HepG2 (cell line): ENCODE measurements at regions not wholly inside any gene's neighbourhood (a gene's known extent, or its start where the extent isn't known, plus 50 kb on each side); places are given as distances from the start of the nearest gene placed in this dataset.

Experiments
- ATAC-seq: fragments of 200-7000 bp; cut with Tn5 transposase; 3 replicates; pipeline ENCODE4 v1.9.1; 2020; ENCODE audit warnings: mild to moderate bottlenecking, moderate library complexity
- BruUV-seq: library from RNA; stranded (reverse); fragments of 400-500 nt; replicated peaks from 2 replicates; lab custom pipeline; 2021; lab: Mats Ljungman, UMichigan
- CTCF ChIA-PET: fragments of 300-600 bp; formaldehyde crosslinking; extraction: SDS; loops from one replicate; lab custom pipeline; 2021; ENCODE audit warnings: low total read pairs, inconsistent platforms, low intra/inter-chr PET ratio; lab: Yijun Ruan, JAX
- POLR2A ChIA-PET: fragments of 350-600 bp; sonication (Branson Sonifier 250); formaldehyde crosslinking; loops from one replicate; lab custom pipeline; 2020; ENCODE audit warnings: antibody characterized with exemption, inconsistent platforms; lab: Yijun Ruan, JAX
- DNase-seq: peaks from one replicate; pipeline ENCODE4 v3.0.0-alpha.2; 2015; ENCODE audit warnings: low spot score
- FAIRE-seq: peaks from 3 replicates; lab custom pipeline; 2011; peaks lifted over from hg19 to GRCh38; lab: Jason Lieb, UNC
- H2AFZ ChIP-seq: one replicate; pipeline ENCODE4 v1.6.1; 2011; ENCODE audit warnings: low read length, inconsistent platforms
- H3K27ac ChIP-seq: fragments of 300-600 bp; 3 replicates; pipeline ENCODE4 v1.8.0; 2011; ENCODE audit warnings: mixed run types, mild to moderate bottlenecking, mixed read lengths, low read length, inconsistent platforms; ENCODE audit not compliant: insufficient read depth; ENCODE audit errors: extremely low read length
- H3K27me3 ChIP-seq, 2 experiments: fragments of 200-600 bp in 1 of 2; 2 replicates in 1 of 2; 3 replicates in 1 of 2; pipeline versions ENCODE4 v1.6.0 to v1.8.0; 2011; ENCODE audit warnings: low read length in 2 of 2, mild to moderate bottlenecking in 2 of 2, moderate library complexity in 2 of 2, inconsistent platforms in 1 of 2; ENCODE audit not compliant: insufficient read depth in 2 of 2, control insufficient read depth in 1 of 2
- H3K36me3 ChIP-seq, 2 experiments: fragments of 200-600 bp in 1 of 2; replicated peaks in 1 of 2; 2 replicates in 1 of 2; 3 replicates in 1 of 2; pipeline versions ENCODE4 v1.5.1 to v1.8.0; 2011; ENCODE audit warnings: low read length in 2 of 2, inconsistent platforms in 1 of 2; ENCODE audit not compliant: insufficient read depth in 2 of 2, control insufficient read depth in 1 of 2
- H3K4me1 ChIP-seq: 2 replicates; pipeline ENCODE4 v1.5.1; 2012; ENCODE audit warnings: low read length, inconsistent platforms; ENCODE audit not compliant: insufficient read depth
- H3K4me2 ChIP-seq: 2 replicates; pipeline ENCODE4 v1.6.0; 2011; ENCODE audit warnings: low read depth, low read length, inconsistent platforms
- H3K4me3 ChIP-seq, 3 experiments: fragments of 200-600 bp in 1 of 3; sonication (generic), shearing (Covaris generic) in 1 of 3; replicated peaks in 1 of 3; 2 replicates each; pipeline ENCODE4 v1.5.1; 2011 to 2016; ENCODE audit warnings: low read length in 3 of 3, inconsistent platforms in 2 of 3, low read depth in 2 of 3, mild to moderate bottlenecking in 2 of 3, control low read depth in 1 of 3, mixed read lengths in 1 of 3; ENCODE audit not compliant: insufficient read depth in 1 of 3
- H3K79me2 ChIP-seq: one replicate; pipeline ENCODE4 v1.6.1; 2011; ENCODE audit warnings: low read length, inconsistent platforms; ENCODE audit not compliant: insufficient read depth
- H3K9ac ChIP-seq: 2 replicates; pipeline ENCODE4 v1.6.0; 2011; ENCODE audit warnings: mild to moderate bottlenecking, low read depth, low read length, inconsistent platforms; ENCODE audit not compliant: insufficient read depth
- H3K9me3 ChIP-seq: 2 replicates; pipeline ENCODE4 v1.5.1; 2012; ENCODE audit warnings: mild to moderate bottlenecking, low read length
- H4K20me1 ChIP-seq: 2 replicates; pipeline ENCODE4 v1.6.0; 2011; ENCODE audit warnings: inconsistent platforms, mild to moderate bottlenecking, low read length, moderate library complexity; ENCODE audit not compliant: insufficient read depth
- FOXP1 ChIP-seq, 2 experiments: fragments of 450-650 bp in 1 of 2; IDR thresholded peaks; 2 replicates each; pipeline ENCODE4 v1.6.1; 2017 to 2018; ENCODE audit warnings: antibody characterized with exemption in 1 of 2
- REST ChIP-seq, 2 experiments: IDR thresholded peaks; 2 replicates each; pipeline ENCODE4 v1.6.1; 2011 to 2012; ENCODE audit warnings: low read length in 2 of 2, borderline replicate concordance in 1 of 2, low read depth in 1 of 2, mild to moderate bottlenecking in 1 of 2, moderate library complexity in 1 of 2
- SP140L ChIP-seq: sonication (generic); formaldehyde crosslinking; IDR thresholded peaks from 2 replicates; pipeline ENCODE4 v1.4.0; 2020; ENCODE audit warnings: missing genetic modification reagents, borderline replicate concordance
- ZBTB4 ChIP-seq: sonication (generic); formaldehyde crosslinking; IDR thresholded peaks from 2 replicates; pipeline ENCODE4 v1.4.0; 2020; ENCODE audit warnings: missing genetic modification reagents, mild to moderate bottlenecking, borderline replicate concordance
- ZIK1 ChIP-seq: sonication (generic); formaldehyde crosslinking; IDR thresholded peaks from 2 replicates; pipeline ENCODE4 v1.5.0; 2020; ENCODE audit warnings: mild to moderate bottlenecking, low read depth, missing genetic modification reagents, borderline replicate concordance
- ZNF230 ChIP-seq: sonication (generic); formaldehyde crosslinking; IDR thresholded peaks from 2 replicates; pipeline ENCODE4 v1.4.0; 2020; ENCODE audit warnings: mild to moderate bottlenecking, missing genetic modification reagents
- ZNF432 ChIP-seq: sonication (generic); formaldehyde crosslinking; IDR thresholded peaks from 2 replicates; pipeline ENCODE4 v1.5.0; 2020; ENCODE audit warnings: missing genetic modification reagents, mild to moderate bottlenecking, borderline replicate concordance
- ZNF570 ChIP-seq: sonication (generic); formaldehyde crosslinking; IDR thresholded peaks from 2 replicates; pipeline ENCODE4 v1.4.0; 2020; ENCODE audit warnings: mild to moderate bottlenecking, missing genetic modification reagents, borderline replicate concordance
- WGBS: methylation state at CpG from one replicate; pipeline ENCODE4 v1.1.6; 2017; ENCODE audit warnings: low lambda C conversion rate; 5-methylcytosine and 5-hydroxymethylcytosine counted together
- in situ Hi-C: cut with HindIII; loops from 2 replicates; pipeline ENCODE4 v1.10.0; 2017; ENCODE audit warnings: low pct_unique_long_range_greater_than_20kb; ENCODE audit not compliant: extremely low pct_ligation_motif_present
- intact Hi-C: fragments of 100-400 bp; cut with micrococcal nuclease; formaldehyde crosslinking; loops from one replicate; pipeline ENCODE4 v1.10.0; 2022; ENCODE audit not compliant: unreplicated experiment
- TF ChIP-seq, protein P1 (sequence below): IDR thresholded peaks from 2 replicates; pipeline ENCODE4 v1.6.1; 2018; ENCODE audit warnings: missing genetic modification reagents, mild to moderate bottlenecking, missing compliant biosample characterization
- TF ChIP-seq, protein P2 (sequence below), 2 experiments: fragments of 450-650 bp in 1 of 2; sonication (generic) in 1 of 2; formaldehyde crosslinking; IDR thresholded peaks; 2 replicates each; pipeline versions ENCODE4 v1.5.0 to v1.8.0; 2020 to 2022; ENCODE audit warnings: mild to moderate bottlenecking in 1 of 2, missing genetic modification reagents in 1 of 2
- TF ChIP-seq, protein P3 (sequence below): sonication (generic); formaldehyde crosslinking; IDR thresholded peaks from 2 replicates; pipeline ENCODE4 v1.5.1; 2020; ENCODE audit warnings: missing genetic modification reagents, mild to moderate bottlenecking, borderline replicate concordance

- TF ChIP-seq REST (IDR thresholded peaks at IDR 0.05; ENCODE audit: borderline replicate concordance in 1 of 2, low read depth in 1 of 2, low read length in 2 of 2) (no peak), ZNF230 (no peak), ZIK1 (CRISPR knock-in tag) (no peak), ZNF432 (no peak), FOXP1 (IDR thresholded peaks at IDR 0.05) (no peak), FOXP1 (CRISPR knock-in tag; IDR thresholded peaks at IDR 0.05) (no peak)
- TF ChIP-seq, protein P1, sequence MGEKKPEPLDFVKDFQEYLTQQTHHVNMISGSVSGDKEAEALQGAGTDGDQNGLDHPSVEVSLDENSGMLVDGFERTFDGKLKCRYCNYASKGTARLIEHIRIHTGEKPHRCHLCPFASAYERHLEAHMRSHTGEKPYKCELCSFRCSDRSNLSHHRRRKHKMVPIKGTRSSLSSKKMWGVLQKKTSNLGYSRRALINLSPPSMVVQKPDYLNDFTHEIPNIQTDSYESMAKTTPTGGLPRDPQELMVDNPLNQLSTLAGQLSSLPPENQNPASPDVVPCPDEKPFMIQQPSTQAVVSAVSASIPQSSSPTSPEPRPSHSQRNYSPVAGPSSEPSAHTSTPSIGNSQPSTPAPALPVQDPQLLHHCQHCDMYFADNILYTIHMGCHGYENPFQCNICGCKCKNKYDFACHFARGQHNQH (CRISPR knock-in tag): no peak
- TF ChIP-seq, all 625 proteins: peak for 0
These were observed 171.8 kb upstream of the CLNK start (continued) for GRCh38 chr4:10856271-10856782.

GRCh38 chr4:10853196-10853595, 168.6 kb upstream of the CLNK start:
- ChIA-PET POLR2A (no interaction called here), CTCF (no interaction called here)
- H3K4me1 ChIP-seq: no peaks in the 10 kb centered on the region
- H3K79me2 ChIP-seq: no peaks in the 10 kb centered on the region
- FAIRE-seq (no peak), DNase-seq (no peak), ATAC-seq (no peak)
- no peak overlapping the region for H3K27ac ChIP-seq
- WGBS: 0% methylated on average over 2 of the region's 2 CpGs
- no TSS peak for BruUV-seq
- intact Hi-C loops: no loop called here
- H3K4me3 ChIP-seq: no peak overlapping the region
- no peaks in the 10 kb centered on the region for H3K36me3 ChIP-seq
- no peak overlapping the region for H2AFZ ChIP-seq
- peaks cover 46% of the 10 kb centered on the region for H3K9me3 ChIP-seq
- H3K4me2 ChIP-seq: no peak overlapping the region
- H3K27me3 ChIP-seq: no peaks in the 10 kb centered on the region
- in situ Hi-C loops: no loop called here
- H3K9ac ChIP-seq: no peak overlapping the region
- no peaks in the 10 kb centered on the region for H4K20me1 ChIP-seq
- TF ChIP-seq ZBTB4 (CRISPR knock-in tag) (no peak), SP140L (CRISPR knock-in tag) (no peak), ZNF570 (CRISPR knock-in tag) (no peak)
- TF ChIP-seq, protein P2, sequence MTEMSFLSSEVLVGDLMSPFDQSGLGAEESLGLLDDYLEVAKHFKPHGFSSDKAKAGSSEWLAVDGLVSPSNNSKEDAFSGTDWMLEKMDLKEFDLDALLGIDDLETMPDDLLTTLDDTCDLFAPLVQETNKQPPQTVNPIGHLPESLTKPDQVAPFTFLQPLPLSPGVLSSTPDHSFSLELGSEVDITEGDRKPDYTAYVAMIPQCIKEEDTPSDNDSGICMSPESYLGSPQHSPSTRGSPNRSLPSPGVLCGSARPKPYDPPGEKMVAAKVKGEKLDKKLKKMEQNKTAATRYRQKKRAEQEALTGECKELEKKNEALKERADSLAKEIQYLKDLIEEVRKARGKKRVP (CRISPR knock-in tag; IDR thresholded peaks at IDR 0.05): no peak
- TF ChIP-seq, protein P3, sequence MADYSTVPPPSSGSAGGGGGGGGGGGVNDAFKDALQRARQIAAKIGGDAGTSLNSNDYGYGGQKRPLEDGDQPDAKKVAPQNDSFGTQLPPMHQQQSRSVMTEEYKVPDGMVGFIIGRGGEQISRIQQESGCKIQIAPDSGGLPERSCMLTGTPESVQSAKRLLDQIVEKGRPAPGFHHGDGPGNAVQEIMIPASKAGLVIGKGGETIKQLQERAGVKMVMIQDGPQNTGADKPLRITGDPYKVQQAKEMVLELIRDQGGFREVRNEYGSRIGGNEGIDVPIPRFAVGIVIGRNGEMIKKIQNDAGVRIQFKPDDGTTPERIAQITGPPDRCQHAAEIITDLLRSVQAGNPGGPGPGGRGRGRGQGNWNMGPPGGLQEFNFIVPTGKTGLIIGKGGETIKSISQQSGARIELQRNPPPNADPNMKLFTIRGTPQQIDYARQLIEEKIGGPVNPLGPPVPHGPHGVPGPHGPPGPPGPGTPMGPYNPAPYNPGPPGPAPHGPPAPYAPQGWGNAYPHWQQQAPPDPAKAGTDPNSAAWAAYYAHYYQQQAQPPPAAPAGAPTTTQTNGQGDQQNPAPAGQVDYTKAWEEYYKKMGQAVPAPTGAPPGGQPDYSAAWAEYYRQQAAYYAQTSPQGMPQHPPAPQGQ (CRISPR knock-in tag): no peak
